ENCODE measurements at regions not wholly inside any gene's neighbourhood (a gene's known extent, or its start where the extent isn't known, plus 50 kb on each side); places are given as distances from the start of the nearest gene placed in this dataset.

DNA sequence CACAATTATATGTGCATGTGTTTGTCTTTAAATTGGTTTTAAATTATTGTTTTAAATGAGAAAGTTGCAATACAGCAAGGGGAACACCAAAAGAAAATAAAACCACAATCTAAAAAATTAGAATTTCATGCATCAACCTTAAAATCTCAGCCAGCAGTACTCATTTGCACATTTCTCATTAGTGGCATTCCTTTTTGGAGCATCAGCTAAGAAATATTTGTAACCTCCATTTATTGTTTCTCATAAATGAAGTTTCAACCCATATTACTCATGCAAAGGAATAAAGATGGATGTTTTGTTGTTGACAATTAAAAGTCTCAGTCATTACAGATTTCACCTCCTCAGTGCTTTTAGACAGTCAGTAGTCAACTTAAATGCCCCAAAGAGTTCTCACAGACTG, 160.1 kb downstream of the TBX15 start:
- TF ChIP-seq, protein P1, sequence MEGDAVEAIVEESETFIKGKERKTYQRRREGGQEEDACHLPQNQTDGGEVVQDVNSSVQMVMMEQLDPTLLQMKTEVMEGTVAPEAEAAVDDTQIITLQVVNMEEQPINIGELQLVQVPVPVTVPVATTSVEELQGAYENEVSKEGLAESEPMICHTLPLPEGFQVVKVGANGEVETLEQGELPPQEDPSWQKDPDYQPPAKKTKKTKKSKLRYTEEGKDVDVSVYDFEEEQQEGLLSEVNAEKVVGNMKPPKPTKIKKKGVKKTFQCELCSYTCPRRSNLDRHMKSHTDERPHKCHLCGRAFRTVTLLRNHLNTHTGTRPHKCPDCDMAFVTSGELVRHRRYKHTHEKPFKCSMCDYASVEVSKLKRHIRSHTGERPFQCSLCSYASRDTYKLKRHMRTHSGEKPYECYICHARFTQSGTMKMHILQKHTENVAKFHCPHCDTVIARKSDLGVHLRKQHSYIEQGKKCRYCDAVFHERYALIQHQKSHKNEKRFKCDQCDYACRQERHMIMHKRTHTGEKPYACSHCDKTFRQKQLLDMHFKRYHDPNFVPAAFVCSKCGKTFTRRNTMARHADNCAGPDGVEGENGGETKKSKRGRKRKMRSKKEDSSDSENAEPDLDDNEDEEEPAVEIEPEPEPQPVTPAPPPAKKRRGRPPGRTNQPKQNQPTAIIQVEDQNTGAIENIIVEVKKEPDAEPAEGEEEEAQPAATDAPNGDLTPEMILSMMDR (IDR thresholded peaks at IDR 0.05; ENCODE audit: low read depth, low read length) = no peak
- TF ChIP-seq MYC (IDR thresholded peaks at IDR 0.05; ENCODE audit: low read depth, low read length) = no peak
- no peak for DNase-seq (ENCODE audit: low read depth)
- H3K4me3 ChIP-seq (ENCODE audit: low read depth, low read length) = no peak overlapping the region

DNA sequence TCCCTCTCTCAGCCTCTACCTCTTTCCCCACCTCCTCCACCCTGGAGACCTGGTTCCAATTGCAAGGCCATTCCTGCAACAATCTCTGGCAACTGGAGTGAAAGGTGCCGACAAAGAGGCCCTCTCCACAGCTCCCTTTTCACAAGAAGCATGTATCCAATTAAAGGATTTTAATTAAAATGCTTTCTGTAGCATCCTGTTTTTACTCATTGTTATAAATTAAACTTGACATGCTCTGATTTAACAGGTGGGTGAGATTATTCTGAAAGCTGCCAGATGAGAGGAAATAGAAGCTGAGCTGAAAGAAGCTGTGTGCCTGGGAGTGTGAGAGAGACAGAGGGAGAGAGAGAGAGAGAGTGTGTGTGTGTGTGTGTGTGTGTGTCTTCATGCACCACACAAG, 160.5 kb downstream of the TBX15 start:
- TF ChIP-seq POLR2A (IDR thresholded peaks at IDR 0.05; ENCODE audit: extremely low read depth, insufficient read length) (no peak), MYC (IDR thresholded peaks at IDR 0.05; ENCODE audit: low read depth, low read length) (no peak)
- TF ChIP-seq, protein P2, sequence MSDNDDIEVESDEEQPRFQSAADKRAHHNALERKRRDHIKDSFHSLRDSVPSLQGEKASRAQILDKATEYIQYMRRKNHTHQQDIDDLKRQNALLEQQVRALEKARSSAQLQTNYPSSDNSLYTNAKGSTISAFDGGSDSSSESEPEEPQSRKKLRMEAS (IDR thresholded peaks at IDR 0.05; ENCODE audit: low read depth, low read length) = no peak
- TF ChIP-seq, protein P1 (IDR thresholded peaks at IDR 0.05; ENCODE audit: low read depth, low read length) = no peak
- DNase-seq (ENCODE audit: low read depth) = no peak
- H3K4me3 ChIP-seq (ENCODE audit: low read depth, low read length) = no peak overlapping the region

DNA sequence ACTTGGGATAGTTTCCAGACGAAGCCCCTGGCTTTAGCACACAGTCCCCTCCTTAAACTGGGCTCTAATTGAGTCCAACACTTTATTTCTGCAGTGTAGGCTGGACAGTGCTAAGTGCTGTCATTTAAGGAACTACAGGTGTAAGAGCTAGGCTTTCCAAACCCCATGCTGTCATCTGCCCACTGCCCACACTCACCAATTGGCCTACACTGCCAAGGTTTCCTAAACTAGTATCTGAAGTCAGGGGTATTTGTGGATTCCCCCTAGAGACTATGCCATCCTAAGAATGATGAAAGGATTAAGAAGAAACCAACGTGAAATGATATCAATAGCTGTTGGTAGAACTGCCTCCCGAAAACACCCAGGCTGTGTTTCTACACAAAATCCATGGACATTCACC, 160.9 kb downstream of the TBX15 start:
- H3K4me3 ChIP-seq (ENCODE audit: low read depth, low read length) = no peak overlapping the region
- TF ChIP-seq MYC (IDR thresholded peaks at IDR 0.05; ENCODE audit: low read depth, low read length) = no peak
- TF ChIP-seq, protein P1 (IDR thresholded peaks at IDR 0.05; ENCODE audit: low read depth, low read length) = no peak
- TF ChIP-seq, protein P2 (IDR thresholded peaks at IDR 0.05; ENCODE audit: low read depth, low read length) = no peak
- no peak for TF ChIP-seq POLR2A (IDR thresholded peaks at IDR 0.05; ENCODE audit: extremely low read depth, insufficient read length)
- no peak for DNase-seq (ENCODE audit: low read depth)

- no peak for DNase-seq (ENCODE audit: low read depth)
- TF ChIP-seq, protein P2 (IDR thresholded peaks at IDR 0.05; ENCODE audit: low read depth, low read length) = no peak
- no peak for TF ChIP-seq POLR2A (IDR thresholded peaks at IDR 0.05; ENCODE audit: extremely low read depth, insufficient read length)
- TF ChIP-seq, protein P1 (IDR thresholded peaks at IDR 0.05; ENCODE audit: low read depth, low read length) = no peak
- no peak overlapping the region for H3K4me3 ChIP-seq (ENCODE audit: low read depth, low read length)
These were observed 161.5 kb downstream of the TBX15 start for GRCh38 chr1:118826669-118827068.

- no peak overlapping the region for H3K4me3 ChIP-seq (ENCODE audit: low read depth, low read length)
- DNase-seq (ENCODE audit: low read depth) = no peak
- TF ChIP-seq POLR2A (IDR thresholded peaks at IDR 0.05; ENCODE audit: extremely low read depth, insufficient read length) = no peak
- TF ChIP-seq, protein P2 (IDR thresholded peaks at IDR 0.05; ENCODE audit: low read depth, low read length) = no peak
- no peak for TF ChIP-seq MYC (IDR thresholded peaks at IDR 0.05; ENCODE audit: low read depth, low read length)
- TF ChIP-seq, protein P1 (IDR thresholded peaks at IDR 0.05; ENCODE audit: low read depth, low read length) = no peak
These were observed 162.5 kb downstream of the TBX15 start for GRCh38 chr1:118825619-118826018.

GRCh38 chr1:118821801-118822200, 166.3 kb downstream of the TBX15 start:
- H3K4me3 ChIP-seq (ENCODE audit: low read depth, low read length) = no peak overlapping the region
- no peak for DNase-seq (ENCODE audit: low read depth)
- TF ChIP-seq MYC (IDR thresholded peaks at IDR 0.05; ENCODE audit: low read depth, low read length) (no peak), POLR2A (IDR thresholded peaks at IDR 0.05; ENCODE audit: extremely low read depth, insufficient read length) (no peak)
- TF ChIP-seq, protein P1 (IDR thresholded peaks at IDR 0.05; ENCODE audit: low read depth, low read length) = no peak
- TF ChIP-seq, protein P2 (IDR thresholded peaks at IDR 0.05; ENCODE audit: low read depth, low read length) = no peak
